Left cardiac atrium (tissue), 4 donors: ENCODE measurements at regions not wholly inside any gene's neighbourhood (a gene's known extent, or its start where the extent isn't known, plus 50 kb on each side); places are given as distances from the start of the nearest gene placed in this dataset.
"Not testable (repeated sequence)": the region's sequence is repeated elsewhere in the genome, so short reads cannot be mapped to it uniquely, and the experiment has no call there.

ENCODE experiments used
- ATAC-seq, 2 donors: fragments of 200-7000 bp; cut with Tn5 transposase; one replicate each; pipeline ENCODE4 v1.9.1; 2020; ENCODE audit warnings: mild to moderate bottlenecking in 2 of 2, moderate library complexity in 2 of 2
- DNase-seq: peaks from one replicate; pipeline ENCODE4 v3.0.0-alpha.2; 2020
- intact Hi-C, 2 donors: fragments of 100-400 bp; cut with DNase I; formaldehyde crosslinking; loops; one replicate each; pipeline versions ENCODE4 v1.14.1 to v1.15.1; 2022 to 2023
- donor health status: DM: no; HTN: yes; CAD: no.
- donor health status: DM: no; HTN: yes; CAD: no; lungs with severe emphysema.
- donor health status: DM: yes; HTN: yes; CAD: no.
- donor health status: Dilated cardiomyopathy.

DNA sequence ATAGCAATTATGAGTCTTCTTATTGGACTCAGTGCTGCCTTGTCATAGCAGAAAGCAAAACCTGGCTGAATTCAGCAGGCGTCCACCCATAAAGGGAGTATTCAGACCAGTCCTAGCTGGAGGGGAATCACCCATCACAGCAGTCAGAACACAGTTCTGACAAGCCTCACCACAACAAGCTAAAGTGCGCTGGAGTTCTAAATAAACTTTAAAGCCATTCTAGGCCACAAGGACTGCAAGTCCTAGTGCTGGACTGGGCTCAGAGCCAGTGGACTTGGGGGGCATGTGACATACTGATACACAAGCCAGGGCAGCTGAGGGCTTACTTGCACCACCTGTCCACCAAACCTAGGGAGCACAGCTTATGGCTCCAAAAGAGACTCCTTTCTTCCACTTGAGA is 115.3 kb upstream of the PCSK5 start:
- ATAC-seq: peak in 1 of 2 donors; percentile 15
- peak; percentile 28 for DNase-seq
- intact Hi-C loops: no loop called here

DNA sequence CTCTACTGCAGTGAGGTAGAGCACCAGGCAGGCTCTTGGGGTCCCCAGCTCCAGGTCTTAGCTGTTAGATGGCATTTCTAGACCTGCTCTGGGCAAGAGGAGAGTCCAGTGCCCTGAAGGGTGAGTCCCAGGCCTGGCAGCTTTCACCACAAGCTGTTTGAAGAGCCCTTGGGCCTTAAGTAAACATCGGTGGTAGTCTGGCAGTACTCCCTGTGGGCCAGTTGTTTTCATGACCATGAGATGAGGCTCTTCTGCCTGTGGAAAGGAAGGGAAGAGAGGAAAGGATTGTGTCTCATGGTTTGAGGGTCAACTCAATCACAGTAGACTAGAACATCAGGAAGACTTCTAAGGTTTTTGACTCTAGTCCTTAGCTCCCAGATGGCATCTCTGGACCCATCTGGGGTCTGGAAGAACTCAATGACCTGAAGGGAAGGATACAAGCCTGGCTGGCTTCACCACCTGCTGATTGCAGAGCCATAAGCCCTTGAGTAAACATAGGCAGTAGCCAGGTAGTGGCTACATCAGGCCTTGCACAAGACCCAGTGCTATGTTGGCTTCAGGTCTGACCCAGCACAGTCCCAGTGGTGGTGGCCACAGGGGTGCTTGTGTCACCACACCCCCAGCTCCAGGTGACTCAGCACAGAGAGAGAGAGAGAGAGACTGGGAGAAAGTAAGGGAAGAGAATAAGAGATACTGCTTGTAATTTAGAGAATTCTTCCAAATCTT is 114.3 kb upstream of the PCSK5 start:
- DNase-seq: no peak
- no peak for ATAC-seq
- intact Hi-C loops: no loop called here

GRCh38 chr9:75780185-75780584 is 110.3 kb upstream of the PCSK5 start:
- ATAC-seq: no peak
- no peak for DNase-seq
- intact Hi-C loops: no loop called here

DNA sequence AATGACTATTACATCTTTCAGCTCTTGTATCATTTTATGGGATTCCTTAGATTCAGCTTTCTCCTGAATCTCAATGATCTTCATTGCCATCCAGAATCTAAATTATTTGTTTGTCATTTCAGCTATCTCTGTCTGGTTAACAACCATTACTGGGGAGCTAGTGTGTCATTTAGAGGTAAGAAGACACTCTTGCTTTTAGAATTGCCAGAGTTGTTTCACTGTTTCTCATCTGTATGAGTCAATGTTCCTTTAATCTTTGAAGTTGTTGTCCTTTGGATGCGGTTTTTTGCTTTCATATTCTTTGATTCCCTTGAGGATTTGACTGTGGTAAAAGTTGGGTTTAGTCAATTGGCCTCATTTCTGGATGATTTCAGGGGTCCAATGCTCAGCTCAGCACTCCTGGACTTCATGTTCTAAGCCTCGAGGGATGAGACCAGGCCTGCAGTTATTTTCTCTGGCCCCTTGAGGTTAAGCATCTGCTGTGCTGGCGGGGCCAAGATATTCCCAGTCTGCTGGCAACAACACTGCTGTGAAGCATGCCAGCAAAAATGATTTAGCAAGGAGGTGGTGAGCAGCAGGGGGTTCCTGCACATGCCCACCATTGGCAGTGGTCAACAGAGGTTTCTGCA is 102.4 kb upstream of the PCSK5 start:
- DNase-seq: no peak
- peak; percentile 78 to 82 for ATAC-seq
- intact Hi-C loops: no loop called here

- DNase-seq (no peak), ATAC-seq (no peak)
- intact Hi-C loops: no loop called here
Observed at GRCh38 chr9:75797085-75797580, 93.3 kb upstream of the PCSK5 start.

DNA sequence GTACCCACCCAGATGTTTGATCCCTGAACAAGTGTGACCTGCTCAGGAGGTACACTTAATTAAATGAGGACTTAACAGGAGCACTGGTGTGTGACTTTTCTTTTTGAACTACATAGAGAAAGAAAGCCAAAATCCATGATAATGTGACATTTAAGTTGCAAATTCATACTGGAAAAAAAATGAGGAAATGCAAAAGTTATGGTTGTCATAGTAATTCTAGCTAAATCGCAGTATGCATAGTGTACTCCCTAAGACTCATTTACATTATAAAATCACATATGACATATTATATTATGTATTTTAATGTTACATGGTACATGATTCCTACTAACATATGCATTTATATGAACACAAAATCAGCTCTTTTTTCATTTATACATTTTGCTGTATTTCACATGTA is 92.0 kb upstream of the PCSK5 start:
- intact Hi-C loops: no loop called here
- DNase-seq (no peak), ATAC-seq (no peak)

DNA sequence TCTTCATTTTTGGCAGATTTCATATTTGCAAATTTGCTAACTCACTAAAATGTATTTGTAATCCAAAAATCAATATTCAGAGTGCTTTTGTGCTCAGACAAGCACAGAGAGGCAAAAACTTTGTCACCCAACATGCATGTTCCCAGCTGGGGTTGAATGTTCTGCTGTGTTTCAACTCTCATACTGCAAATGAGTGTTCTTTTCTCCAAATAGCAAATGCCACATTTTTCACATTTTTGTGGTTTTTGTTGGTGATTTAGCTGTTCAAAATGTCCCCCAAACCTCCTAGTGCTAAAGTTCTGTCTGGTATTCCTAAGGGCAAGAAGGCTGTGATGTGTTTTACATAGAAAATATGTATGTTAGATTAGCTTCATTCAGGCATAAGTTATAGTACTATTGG is 87.3 kb upstream of the PCSK5 start:
- intact Hi-C loops: no loop called here
- DNase-seq (no peak), ATAC-seq (no peak)

DNA sequence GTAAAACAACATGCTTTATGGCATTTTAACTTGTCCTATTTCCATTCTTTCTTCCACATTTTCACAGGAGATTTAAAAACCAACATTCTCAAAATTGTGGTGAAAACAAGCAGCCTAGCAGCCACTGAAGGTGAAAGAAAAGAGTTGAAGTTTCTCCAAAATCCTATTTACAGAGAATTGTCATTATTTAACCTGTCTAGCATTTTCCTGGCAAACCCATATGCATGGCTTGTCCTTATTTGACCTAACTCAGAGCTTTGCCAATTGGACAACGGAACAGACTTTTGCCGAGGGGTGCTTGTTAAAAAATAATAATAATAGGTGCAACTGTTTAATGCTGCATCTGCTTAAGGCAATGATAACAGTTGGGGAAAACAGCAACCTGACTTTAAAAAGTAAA is 80.4 kb upstream of the PCSK5 start:
- intact Hi-C loops: no loop called here
- ATAC-seq (no peak), DNase-seq (no peak)

- DNase-seq (no peak), ATAC-seq (no peak)
- intact Hi-C loops: no loop called here
Observed at GRCh38 chr9:75811692-75812091, 78.8 kb upstream of the PCSK5 start.

DNA sequence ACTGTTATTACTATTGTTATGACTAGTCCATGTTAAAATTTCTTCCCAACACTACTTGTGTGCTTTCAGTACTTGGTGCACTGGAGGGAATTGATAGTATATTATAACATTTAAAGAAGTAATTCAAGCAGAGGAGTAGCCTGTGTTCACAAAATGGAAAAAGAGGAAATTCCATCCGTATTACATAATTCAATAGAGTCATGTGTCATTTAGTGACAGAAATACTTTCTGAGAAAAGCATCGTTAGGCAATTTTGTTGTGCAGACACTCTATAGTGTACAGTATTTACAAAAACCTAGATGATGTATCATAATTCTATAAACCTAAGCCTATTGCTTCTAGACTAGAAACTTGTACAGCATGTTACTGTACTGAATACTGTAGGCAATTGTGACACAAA is 78.3 kb upstream of the PCSK5 start:
- ATAC-seq: no peak
- DNase-seq: no peak
- intact Hi-C loops: no loop called here

DNA sequence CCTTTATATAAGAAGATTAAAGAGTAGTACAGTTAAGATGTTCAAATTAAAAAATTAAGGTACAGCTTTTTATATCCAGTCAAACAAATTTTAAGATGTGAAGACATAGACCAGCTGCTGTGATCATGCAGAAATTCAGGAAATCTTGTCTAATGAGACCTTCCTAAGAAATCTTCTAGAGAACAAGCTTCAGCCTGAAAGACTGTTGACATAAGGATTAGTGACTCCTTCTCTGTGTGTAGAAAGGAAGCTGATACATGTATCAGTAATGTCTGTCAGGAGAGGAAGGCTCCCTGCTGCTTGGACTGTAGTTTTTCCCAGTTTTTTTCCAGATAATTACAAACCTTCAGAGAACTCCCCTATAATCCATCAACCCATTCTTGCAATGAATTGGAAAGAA is 75.8 kb upstream of the PCSK5 start:
- no peak for DNase-seq
- intact Hi-C loops: no loop called here
- ATAC-seq: no peak

GRCh38 chr9:75820471-75821115 is 69.9 kb upstream of the PCSK5 start:
- intact Hi-C loops, DNase-seq, ATAC-seq: not testable (repeated sequence)

DNA sequence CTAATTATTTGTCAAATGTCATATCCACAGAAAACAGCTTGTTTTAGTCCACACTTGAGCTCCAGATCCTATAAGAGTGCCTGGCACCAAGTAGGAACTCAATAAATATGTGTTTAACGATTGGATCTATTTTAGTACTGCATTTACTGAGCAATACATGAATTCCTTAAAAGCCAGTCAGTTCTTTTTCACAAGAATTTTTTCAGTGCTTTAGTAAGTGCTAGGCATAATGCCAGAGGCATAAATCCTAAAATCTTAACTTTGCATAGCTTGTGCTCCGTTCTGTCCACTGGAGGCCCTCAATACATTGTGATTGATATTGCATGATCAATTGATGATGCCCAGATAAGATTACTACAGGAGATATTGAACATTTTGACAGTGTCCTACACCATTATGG is 67.3 kb upstream of the PCSK5 start:
- intact Hi-C loops: no loop called here
- no peak for DNase-seq
- ATAC-seq: no peak

DNA sequence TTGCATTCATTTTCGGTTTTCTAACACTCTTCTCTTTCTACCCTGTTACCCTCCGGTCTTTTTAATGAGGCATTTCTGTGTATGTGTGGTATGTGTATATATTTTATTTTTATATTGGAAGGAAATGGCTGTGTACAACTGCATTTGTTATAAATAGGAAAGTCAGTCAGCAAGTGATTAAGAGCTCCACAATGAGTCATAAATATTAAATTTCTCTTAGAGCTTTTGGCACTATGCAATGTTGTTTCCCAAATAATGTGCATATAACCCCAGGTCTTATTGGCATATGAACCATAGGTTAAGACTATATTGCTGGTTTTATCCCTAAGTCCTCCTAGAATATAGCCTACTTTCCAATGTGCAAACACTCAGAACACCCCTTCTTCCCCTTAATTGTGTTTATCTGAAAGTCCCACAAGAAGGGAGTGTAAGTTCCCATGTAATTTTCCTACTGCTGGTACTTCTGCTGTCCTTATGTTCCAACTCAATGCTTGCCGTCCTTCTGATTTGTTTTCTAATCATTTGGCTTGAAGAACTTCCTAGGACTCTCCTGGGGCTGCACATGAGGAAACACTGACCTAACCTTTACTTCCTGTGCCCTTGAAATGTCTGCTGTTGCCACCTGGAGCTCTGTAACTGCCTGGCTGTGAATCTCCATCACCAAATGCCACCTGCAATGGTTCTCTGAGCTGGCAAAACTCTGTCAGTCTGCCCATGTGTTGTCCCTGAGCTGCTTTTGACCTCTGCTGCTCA is 65.5 kb upstream of the PCSK5 start:
- ATAC-seq (no peak), DNase-seq (no peak)
- intact Hi-C loops: no loop called here

DNA sequence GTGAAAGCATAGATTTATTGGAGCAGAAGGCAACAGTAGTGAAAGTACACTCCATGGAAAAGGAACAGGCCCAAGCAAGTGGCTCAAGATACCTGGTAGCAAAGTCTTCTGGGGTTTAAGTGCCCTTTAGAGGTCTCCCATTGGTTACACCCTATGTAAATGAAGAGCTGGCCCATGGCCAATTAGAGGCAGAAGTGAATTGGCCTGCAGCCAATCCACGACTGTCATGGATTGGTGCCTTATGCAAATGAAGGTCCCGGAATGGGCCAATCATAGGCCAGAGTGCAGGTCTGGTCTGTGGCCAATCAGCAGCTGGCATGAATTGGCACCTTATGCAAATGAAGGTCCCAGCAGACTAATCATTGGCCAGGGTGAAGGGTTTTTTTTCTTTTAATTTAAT is 64.2 kb upstream of the PCSK5 start:
- DNase-seq: no peak
- intact Hi-C loops: no loop called here
- no peak for ATAC-seq

DNA sequence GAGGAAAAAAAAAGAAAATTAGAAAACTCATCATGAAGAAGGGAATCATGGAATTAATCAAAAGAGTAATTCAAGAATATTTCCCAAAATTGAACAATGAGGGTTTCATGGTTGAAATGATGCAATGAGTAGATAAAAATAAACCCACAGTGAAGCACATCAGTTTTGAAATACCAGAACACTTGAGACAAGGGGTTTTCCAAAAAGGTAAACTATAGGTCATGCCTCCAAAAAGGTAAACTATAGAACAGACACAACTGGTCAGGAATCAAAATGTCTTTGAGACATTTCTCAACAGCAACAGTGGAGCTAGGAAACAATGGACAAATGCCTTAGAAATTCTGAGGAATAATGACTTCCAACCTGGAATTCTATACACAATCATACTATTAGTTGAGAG is 60.2 kb upstream of the PCSK5 start:
- DNase-seq: no peak
- intact Hi-C loops: no loop called here
- ATAC-seq: no peak

DNA sequence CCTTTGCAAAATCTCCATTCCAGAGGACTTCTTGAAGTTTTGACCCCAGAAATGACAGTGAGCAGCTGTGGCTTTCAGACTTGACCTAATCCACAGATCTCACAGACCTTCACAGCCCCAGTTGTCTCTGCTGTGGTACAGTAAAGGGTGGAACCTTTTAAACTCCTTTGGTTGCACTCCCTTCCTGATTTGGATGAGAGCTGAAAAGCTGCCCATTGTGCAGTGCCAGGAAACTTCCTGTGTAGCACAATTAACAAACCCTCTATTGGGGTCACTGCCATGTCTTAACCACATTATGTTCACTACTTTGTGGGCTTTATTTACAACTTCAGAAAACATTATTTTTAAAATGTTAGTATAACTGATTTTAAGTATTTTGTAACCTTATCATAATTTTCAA is 56.7 kb upstream of the PCSK5 start:
- ATAC-seq: no peak
- DNase-seq: no peak
- intact Hi-C loops: no loop called here

DNA sequence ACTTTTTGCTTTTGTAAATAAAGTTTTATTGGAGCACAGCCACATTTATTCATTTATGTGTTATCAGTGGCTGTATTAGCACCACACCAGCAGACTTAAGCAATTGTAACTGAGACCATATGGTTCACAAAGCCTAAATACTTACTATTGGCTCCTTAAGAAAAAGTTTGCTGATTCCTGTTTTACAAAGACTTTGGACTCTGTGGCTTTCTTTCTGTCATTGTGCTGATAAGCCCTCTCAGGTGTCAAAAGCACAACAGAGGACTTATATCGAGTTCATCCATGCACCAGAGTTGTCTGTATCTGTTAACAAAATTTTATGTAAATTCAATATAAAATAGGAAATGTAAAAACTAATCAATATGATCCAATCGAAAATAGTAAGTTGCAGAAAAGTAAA is 55.6 kb upstream of the PCSK5 start:
- ATAC-seq (no peak), DNase-seq (no peak)
- intact Hi-C loops: no loop called here
